Upper lobe of left lung (tissue), 6 donors: ENCODE measurements at regions not wholly inside any gene's neighbourhood (a gene's known extent, or its start where the extent isn't known, plus 50 kb on each side); places are given as distances from the start of the nearest gene placed in this dataset.

Source experiments
- ATAC-seq, 2 donors: fragments of 200-7000 bp; cut with Tn5 transposase; one replicate each; pipeline ENCODE4 v1.9.1; 2022; ENCODE audit warnings: mild to moderate bottlenecking in 2 of 2, moderate library complexity in 2 of 2; ENCODE audit not compliant: low FRiP score in 2 of 2
- DNase-seq, 2 donors: peaks; one replicate each; pipeline ENCODE4 v3.0.0-alpha.2; 2019 to 2020
- H3K27ac ChIP-seq, 4 donors: fragments of 200-600 bp; sonication (generic); one replicate each; pipeline ENCODE4 v1.5.1; 2016 to 2019
- H3K27me3 ChIP-seq, 4 donors: fragments of 200-600 bp; sonication (generic); one replicate each; pipeline ENCODE4 v1.5.1; 2017 to 2019
- H3K36me3 ChIP-seq, 4 donors: fragments of 200-600 bp; sonication (generic); one replicate each; pipeline ENCODE4 v1.5.1; 2016 to 2019
- H3K4me1 ChIP-seq, 4 donors: fragments of 200-600 bp; sonication (generic); one replicate each; pipeline ENCODE4 v1.5.1; 2018 to 2019
- H3K4me3 ChIP-seq, 4 donors: fragments of 200-600 bp; sonication (generic); one replicate each; pipeline ENCODE4 v1.5.1; 2017 to 2019; ENCODE audit warnings: mild to moderate bottlenecking in 2 of 4, moderate library complexity in 1 of 4
- H3K9me3 ChIP-seq, 4 donors: fragments of 200-600 bp; sonication (generic); one replicate each; pipeline ENCODE4 v1.5.1; 2018 to 2019
- CTCF ChIP-seq, 6 experiments: fragments of 450-650 bp in 4 of 6; fragments of 200-600 bp in 2 of 6; sonication (generic) in 2 of 6; IDR thresholded peaks; one replicate each; pipeline ENCODE4 v1.5.1; 2016 to 2019; ENCODE audit warnings: antibody characterized with exemption in 6 of 6
- EP300 ChIP-seq, 4 donors: sonication (generic); formaldehyde crosslinking; IDR thresholded peaks; one replicate each; pipeline ENCODE4 v1.5.1; 2017; ENCODE audit warnings: antibody characterized with exemption in 4 of 4, control low read depth in 2 of 4
- POLR2A ChIP-seq, 4 donors: fragments of 450-650 bp; IDR thresholded peaks; one replicate each; pipeline ENCODE4 v1.5.1; 2016 to 2017; ENCODE audit warnings: antibody characterized with exemption in 4 of 4, mild to moderate bottlenecking in 2 of 4
- POLR2AphosphoS5 ChIP-seq, 2 donors: sonication (generic); formaldehyde crosslinking; IDR thresholded peaks; one replicate each; pipeline ENCODE4 v1.5.1; 2017; ENCODE audit warnings: antibody characterized with exemption in 2 of 2
- WGBS, 2 donors: methylation state at CpG; one replicate each; pipeline ENCODE4 v1.1.5; 2017 to 2018; 5-methylcytosine and 5-hydroxymethylcytosine counted together
- donor health status: DM: no; HTN: no; CAD: no; lungs with moderate emphysema.
- donor health status: DM: no; HTN: yes; CAD: no; lungs with severe emphysema.

DNA sequence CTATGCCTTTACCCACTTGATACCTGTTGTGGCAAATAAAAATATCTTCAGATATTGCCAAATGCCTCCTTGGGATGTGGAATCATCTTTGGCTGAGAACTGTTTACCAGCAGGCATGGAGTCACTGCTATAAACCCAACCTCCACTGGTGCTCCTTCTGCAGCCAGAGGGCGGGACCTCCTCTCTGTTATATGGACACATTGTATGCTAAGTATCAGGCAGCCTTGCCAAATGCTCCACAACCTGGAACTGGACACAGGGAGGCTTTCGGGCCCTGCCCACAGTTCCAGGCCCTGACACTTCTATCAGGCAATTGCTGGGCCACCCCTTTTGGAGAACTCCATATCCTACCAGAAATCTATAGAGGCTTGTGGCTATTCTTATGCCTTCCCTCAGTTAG, 201.0 kb downstream of the TMX1 start:
- Histone ChIP-seq H3K36me3 (no peaks in the 10 kb centered on the region), H3K4me3 (no peak overlapping the region), H3K27me3 (no peaks in the 10 kb centered on the region), H3K9me3 (no peaks in the 10 kb centered on the region), H3K4me1 (no peaks in the 10 kb centered on the region), H3K27ac (no peak overlapping the region)
- ATAC-seq (no peak), DNase-seq (no peak)
- TF ChIP-seq EP300 (IDR thresholded peaks at IDR 0.05) = no peak
- no peak for TF ChIP-seq POLR2AphosphoS5 (IDR thresholded peaks at IDR 0.05)
- TF ChIP-seq POLR2A (IDR thresholded peaks at IDR 0.05) = no peak
- 87 to 92% methylated on average over 2 of the region's 2 CpGs for WGBS, 2 donors

- peak in 1 of 2 donors; percentile 48 for ATAC-seq
- no peaks in the 10 kb centered on the region for H3K36me3 ChIP-seq
- H3K4me3 ChIP-seq = no peak overlapping the region
- TF ChIP-seq POLR2AphosphoS5 (IDR thresholded peaks at IDR 0.05) (no peak), EP300 (IDR thresholded peaks at IDR 0.05) (no peak), CTCF (IDR thresholded peaks at IDR 0.05) (no peak)
- no peak overlapping the region for H3K27ac ChIP-seq
- 64 to 75% methylated on average over 2 of the region's 2 CpGs for WGBS, 2 donors
- no peak for DNase-seq
- no peaks in the 10 kb centered on the region for H3K4me1 ChIP-seq
- H3K9me3 ChIP-seq = no peaks in the 10 kb centered on the region
- no peaks in the 10 kb centered on the region for H3K27me3 ChIP-seq
These were observed 202.6 kb downstream of the TMX1 start for GRCh38 chr14:51442513-51443175.

DNA sequence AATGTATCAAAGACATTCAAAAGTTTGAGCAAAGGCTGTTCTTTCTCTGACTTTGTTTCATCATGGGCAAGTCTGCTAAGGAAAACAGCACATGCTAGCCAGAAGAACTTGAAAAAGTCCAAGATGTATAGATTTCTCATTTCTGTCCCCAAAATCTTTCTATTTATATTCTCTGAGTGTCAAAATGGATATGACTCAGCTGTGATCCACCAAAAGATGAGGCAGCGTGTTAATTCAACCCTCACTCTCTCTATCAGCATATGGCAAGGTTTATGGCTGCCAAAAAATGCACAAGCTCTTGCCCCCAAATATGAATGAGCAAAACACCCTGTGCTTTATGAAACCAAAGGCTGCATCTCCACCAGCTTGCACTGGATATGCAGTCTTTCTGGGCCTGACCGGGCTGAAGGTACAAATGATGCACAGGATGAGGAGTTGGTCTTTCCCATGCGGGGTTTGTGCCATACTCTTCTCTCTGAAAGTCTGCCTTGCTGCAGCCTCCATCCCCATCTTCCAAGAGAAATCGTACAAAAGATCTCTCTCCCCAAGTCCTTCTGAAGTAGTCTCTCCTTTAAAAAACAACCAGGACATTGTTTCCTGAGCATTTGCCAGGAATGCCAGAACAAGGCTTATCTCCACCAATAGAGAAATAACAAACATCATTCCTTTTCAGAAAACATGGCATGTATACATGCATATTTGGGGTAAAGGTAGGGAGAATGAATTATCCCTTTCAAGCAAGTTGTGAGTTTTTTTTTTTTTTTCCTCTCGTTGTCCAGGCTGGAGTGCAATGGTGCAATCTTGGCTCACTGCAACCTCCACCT, 203.4 kb downstream of the TMX1 start:
- Histone ChIP-seq H3K4me3 (no peak overlapping the region), H3K27me3 (no peaks in the 10 kb centered on the region), H3K4me1 (no peaks in the 10 kb centered on the region), H3K27ac (no peak overlapping the region), H3K36me3 (no peaks in the 10 kb centered on the region), H3K9me3 (no peaks in the 10 kb centered on the region)
- no peak for DNase-seq
- TF ChIP-seq POLR2A (IDR thresholded peaks at IDR 0.05) (no peak), EP300 (IDR thresholded peaks at IDR 0.05) (no peak), POLR2AphosphoS5 (IDR thresholded peaks at IDR 0.05) (no peak), CTCF (IDR thresholded peaks at IDR 0.05) (no peak)
- no peak for ATAC-seq
- WGBS, 2 donors = 80 to 88% methylated on average over 5 of the region's 5 CpGs

DNA sequence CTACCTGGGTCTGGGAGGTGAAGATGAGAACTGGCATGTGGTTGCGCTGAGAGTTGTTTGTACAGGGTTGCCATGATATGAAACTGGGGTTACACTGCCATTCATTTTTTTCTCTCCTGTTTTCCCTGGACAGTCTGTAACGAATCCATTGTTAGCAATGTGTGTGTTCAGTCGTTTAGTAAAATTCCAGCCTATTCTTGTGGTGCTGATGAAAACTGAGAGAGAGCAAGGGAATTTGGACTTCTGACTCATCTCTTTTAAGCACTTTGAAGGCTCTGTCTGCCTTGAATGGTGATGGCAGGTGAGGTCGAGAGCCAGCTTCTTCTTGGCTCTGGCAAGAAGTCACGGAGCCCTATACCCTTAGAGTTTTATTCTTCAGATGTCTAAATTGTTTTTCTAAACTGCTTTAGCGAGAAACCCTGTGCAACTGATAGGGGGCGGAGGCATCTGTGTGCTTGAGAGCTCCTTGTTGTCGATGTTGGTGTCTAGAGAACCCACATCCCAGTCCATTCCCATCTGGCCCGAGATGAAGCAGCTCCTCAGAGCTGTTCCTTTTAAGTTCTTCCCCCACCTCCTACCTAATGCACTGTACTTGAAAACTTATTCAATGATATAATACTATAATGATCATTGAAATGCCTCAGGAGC, 204.4 kb downstream of the TMX1 start:
- no peaks in the 10 kb centered on the region for H3K36me3 ChIP-seq
- no peak for TF ChIP-seq CTCF (IDR thresholded peaks at IDR 0.05)
- TF ChIP-seq EP300 (IDR thresholded peaks at IDR 0.05) = no peak
- no peak for TF ChIP-seq POLR2A (IDR thresholded peaks at IDR 0.05)
- no peak for TF ChIP-seq POLR2AphosphoS5 (IDR thresholded peaks at IDR 0.05)
- no peaks in the 10 kb centered on the region for H3K9me3 ChIP-seq
- H3K4me1 ChIP-seq = no peaks in the 10 kb centered on the region
- ATAC-seq (no peak), DNase-seq (no peak)
- H3K27ac ChIP-seq = no peak overlapping the region
- no peaks in the 10 kb centered on the region for H3K27me3 ChIP-seq
- H3K4me3 ChIP-seq = no peak overlapping the region
- WGBS, 2 donors = 85 to 91% methylated on average over 9 of the region's 9 CpGs

GRCh38 chr14:51445001-51445390, 204.9 kb downstream of the TMX1 start:
- no peak overlapping the region for H3K27ac ChIP-seq
- DNase-seq = no peak
- no peak overlapping the region for H3K4me3 ChIP-seq
- TF ChIP-seq POLR2A (IDR thresholded peaks at IDR 0.05) (no peak), EP300 (IDR thresholded peaks at IDR 0.05) (no peak), CTCF (IDR thresholded peaks at IDR 0.05) (no peak)
- 76 to 84% methylated on average over 3 of the region's 3 CpGs for WGBS, 2 donors
- ATAC-seq = no peak
- H3K36me3 ChIP-seq = no peaks in the 10 kb centered on the region
- no peaks in the 10 kb centered on the region for H3K4me1 ChIP-seq
- H3K9me3 ChIP-seq = no peaks in the 10 kb centered on the region
- no peaks in the 10 kb centered on the region for H3K27me3 ChIP-seq
